Activated B cell treated with CpG ODN at 0.5 μM for 24 hours (primary cell): ENCODE measurements at regions not wholly inside any gene's neighbourhood (a gene's known extent, or its start where the extent isn't known, plus 50 kb on each side); places are given as distances from the start of the nearest gene placed in this dataset.

Experiments used
- ATAC-seq: fragments of 200-7000 bp; cut with Tn5 transposase; one replicate; pipeline ENCODE4 v1.10.0; 2021; ENCODE audit warnings: low read depth, mild to moderate bottlenecking, moderate library complexity
- CTCF ChIA-PET: fragments of 350-600 bp; sonication (Branson Sonifier 250); formaldehyde crosslinking; loops from one replicate; lab custom pipeline; 2021; ENCODE audit warnings: antibody characterized with exemption; lab: Charles Lee
- POLR2A ChIA-PET: fragments of 350-600 bp; sonication (Branson Sonifier 250); formaldehyde crosslinking; loops from one replicate; lab custom pipeline; 2021; ENCODE audit warnings: antibody characterized with exemption; lab: Charles Lee
- DNase-seq: peaks from one replicate; pipeline ENCODE4 v3.0.0; 2022
- H3K27ac Mint-ChIP-seq: one replicate; pipeline ENCODE4 v1.8.0; 2020; ENCODE audit warnings: mixed read lengths
- H3K27me3 Mint-ChIP-seq: one replicate; pipeline ENCODE4 v1.8.0; 2021; ENCODE audit warnings: mixed read lengths
- H3K36me3 Mint-ChIP-seq: one replicate; pipeline ENCODE4 v1.8.0; 2021; ENCODE audit warnings: low read depth, mixed read lengths
- H3K4me1 Mint-ChIP-seq: one replicate; pipeline ENCODE4 v1.8.0; 2021; ENCODE audit warnings: mixed read lengths
- H3K4me3 Mint-ChIP-seq: one replicate; pipeline ENCODE4 v1.8.0; 2020; ENCODE audit warnings: mild to moderate bottlenecking, mixed read lengths
- H3K9me3 Mint-ChIP-seq: one replicate; pipeline ENCODE4 v1.8.0; 2020; ENCODE audit warnings: mixed read lengths
- intact Hi-C: fragments of 100-400 bp; cut with micrococcal nuclease; formaldehyde crosslinking; loops from one replicate; pipeline ENCODE4 v1.15.1; 2024
- TF ChIP-seq, protein P1 (sequence below): fragments of 200-600 bp; IDR thresholded peaks from one replicate; pipeline ENCODE4 v1.8.0; 2022; ENCODE audit warnings: antibody characterized with exemption, mild to moderate bottlenecking

DNA sequence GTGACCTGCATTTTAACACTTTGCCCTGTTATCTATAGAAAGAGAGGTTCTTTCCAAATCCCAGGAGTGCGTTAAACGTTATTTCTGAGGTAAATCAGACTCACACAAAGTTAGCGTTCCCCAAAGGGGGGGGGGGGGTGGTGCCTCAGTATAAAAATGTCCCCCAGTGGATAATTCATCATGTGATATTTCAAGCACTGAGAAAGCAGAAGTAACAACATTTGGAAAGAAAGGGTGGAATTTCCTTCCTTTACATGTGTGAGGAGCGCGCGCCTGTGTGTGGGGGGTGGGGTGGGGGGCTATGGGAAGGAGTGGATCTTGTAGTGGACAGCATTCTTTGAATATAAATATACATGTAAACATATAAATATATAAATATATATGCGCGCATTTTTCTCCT lies 630.9 kb downstream of the NYAP2 start:
- ChIA-PET POLR2A (interaction anchor here (0.7 kb wide), 1 partner anchor 770 kb away, joined by 3 read pairs; no protein-coding TSS in a partner anchor), CTCF (no interaction called here)
- peak overlapping the region; percentile 29 for H3K4me3 Mint-ChIP-seq
- no peak overlapping the region for H3K27ac Mint-ChIP-seq
- H3K4me1 Mint-ChIP-seq: peaks cover 17% of the 10 kb centered on the region
- no peak for ATAC-seq
- no peak for DNase-seq
- H3K36me3 Mint-ChIP-seq: no peaks in the 10 kb centered on the region
- H3K27me3 Mint-ChIP-seq: peaks cover 38% of the 10 kb centered on the region
- intact Hi-C loops: loop anchor here (10.0 kb wide), 1 partner anchor 774 kb away; no protein-coding TSS in a partner anchor
- no peaks in the 10 kb centered on the region for H3K9me3 Mint-ChIP-seq
- TF ChIP-seq, protein P1, sequence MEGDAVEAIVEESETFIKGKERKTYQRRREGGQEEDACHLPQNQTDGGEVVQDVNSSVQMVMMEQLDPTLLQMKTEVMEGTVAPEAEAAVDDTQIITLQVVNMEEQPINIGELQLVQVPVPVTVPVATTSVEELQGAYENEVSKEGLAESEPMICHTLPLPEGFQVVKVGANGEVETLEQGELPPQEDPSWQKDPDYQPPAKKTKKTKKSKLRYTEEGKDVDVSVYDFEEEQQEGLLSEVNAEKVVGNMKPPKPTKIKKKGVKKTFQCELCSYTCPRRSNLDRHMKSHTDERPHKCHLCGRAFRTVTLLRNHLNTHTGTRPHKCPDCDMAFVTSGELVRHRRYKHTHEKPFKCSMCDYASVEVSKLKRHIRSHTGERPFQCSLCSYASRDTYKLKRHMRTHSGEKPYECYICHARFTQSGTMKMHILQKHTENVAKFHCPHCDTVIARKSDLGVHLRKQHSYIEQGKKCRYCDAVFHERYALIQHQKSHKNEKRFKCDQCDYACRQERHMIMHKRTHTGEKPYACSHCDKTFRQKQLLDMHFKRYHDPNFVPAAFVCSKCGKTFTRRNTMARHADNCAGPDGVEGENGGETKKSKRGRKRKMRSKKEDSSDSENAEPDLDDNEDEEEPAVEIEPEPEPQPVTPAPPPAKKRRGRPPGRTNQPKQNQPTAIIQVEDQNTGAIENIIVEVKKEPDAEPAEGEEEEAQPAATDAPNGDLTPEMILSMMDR: no peak

DNA sequence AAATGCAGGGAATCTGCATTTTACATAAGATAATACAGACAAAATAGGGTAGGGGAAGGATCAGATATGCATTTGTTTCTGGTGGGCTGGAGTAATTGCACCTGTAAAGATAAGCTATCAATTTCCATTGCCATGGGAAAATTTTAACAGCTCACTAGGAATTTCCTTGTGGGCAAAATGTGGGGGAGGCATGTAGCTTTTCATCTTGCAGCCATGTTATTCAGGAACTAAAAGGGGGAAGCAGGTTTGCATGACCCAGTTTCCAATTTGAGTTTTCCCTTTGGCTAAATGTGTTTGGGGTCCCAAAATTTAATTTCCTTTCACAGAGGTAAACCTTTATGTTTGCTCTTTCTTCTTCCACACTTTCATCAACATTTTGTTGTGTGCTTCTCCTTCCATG lies 624.4 kb downstream of the NYAP2 start:
- Mint-ChIP-seq H3K27ac (no peak overlapping the region), H3K9me3 (peaks cover 2% of the 10 kb centered on the region), H3K4me3 (no peak overlapping the region), H3K27me3 (peaks cover 5% of the 10 kb centered on the region), H3K4me1 (no peaks in the 10 kb centered on the region), H3K36me3 (no peaks in the 10 kb centered on the region)
- intact Hi-C loops: no loop called here
- TF ChIP-seq, protein P1: no peak
- DNase-seq (no peak), ATAC-seq (no peak)
- ChIA-PET CTCF (no interaction called here), POLR2A (no interaction called here)

DNA sequence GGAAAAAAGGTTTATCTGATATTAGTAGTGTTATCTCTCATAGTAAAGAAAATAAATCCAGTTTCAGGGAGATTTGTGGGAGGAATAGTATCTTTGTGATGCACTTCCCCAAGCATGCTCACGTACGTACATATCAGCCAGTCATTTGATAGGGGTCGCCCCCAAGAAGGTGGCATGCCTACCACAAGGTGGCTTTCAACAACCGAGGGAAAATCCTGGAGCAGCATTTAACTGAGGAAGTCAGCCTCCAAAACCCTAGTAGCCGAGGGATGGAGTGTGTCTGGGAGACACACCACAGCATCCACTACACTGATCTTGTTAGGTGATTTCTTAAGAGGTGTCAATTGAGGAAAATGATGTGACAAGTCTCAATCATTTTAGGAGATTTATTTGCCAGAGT lies 623.9 kb downstream of the NYAP2 start:
- TF ChIP-seq, protein P1: no peak
- ChIA-PET CTCF (no interaction called here), POLR2A (no interaction called here)
- no peak for DNase-seq
- Mint-ChIP-seq H3K27me3 (peaks cover 2% of the 10 kb centered on the region), H3K36me3 (no peaks in the 10 kb centered on the region), H3K4me1 (no peaks in the 10 kb centered on the region), H3K9me3 (peaks cover 3% of the 10 kb centered on the region), H3K4me3 (no peak overlapping the region), H3K27ac (no peak overlapping the region)
- ATAC-seq: no peak
- intact Hi-C loops: no loop called here

DNA sequence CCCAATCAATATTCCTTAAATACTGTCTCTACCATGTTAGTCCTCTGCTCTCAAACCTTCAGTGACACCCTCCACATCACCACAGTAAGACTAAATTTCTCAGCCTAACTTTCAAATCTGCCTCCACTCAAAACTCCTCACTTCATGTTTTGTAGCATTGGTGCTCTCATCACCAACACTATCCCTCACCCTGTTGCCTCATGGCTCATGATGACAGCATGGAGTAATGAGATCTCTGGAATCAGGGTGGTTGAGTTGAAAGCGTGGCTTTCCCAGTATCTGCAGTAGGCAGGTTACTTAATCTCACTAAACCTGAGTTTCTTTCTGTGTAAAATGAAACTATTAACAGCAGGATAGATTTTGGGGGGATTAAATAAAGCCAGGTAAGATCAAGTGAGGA lies 621.4 kb downstream of the NYAP2 start:
- no peak for ATAC-seq
- ChIA-PET POLR2A (no interaction called here), CTCF (no interaction called here)
- Mint-ChIP-seq H3K4me1 (no peaks in the 10 kb centered on the region), H3K27ac (no peak overlapping the region), H3K27me3 (no peaks in the 10 kb centered on the region), H3K36me3 (no peaks in the 10 kb centered on the region), H3K4me3 (no peak overlapping the region), H3K9me3 (peaks cover 5% of the 10 kb centered on the region)
- TF ChIP-seq, protein P1: no peak
- intact Hi-C loops: no loop called here
- DNase-seq: no peak

DNA sequence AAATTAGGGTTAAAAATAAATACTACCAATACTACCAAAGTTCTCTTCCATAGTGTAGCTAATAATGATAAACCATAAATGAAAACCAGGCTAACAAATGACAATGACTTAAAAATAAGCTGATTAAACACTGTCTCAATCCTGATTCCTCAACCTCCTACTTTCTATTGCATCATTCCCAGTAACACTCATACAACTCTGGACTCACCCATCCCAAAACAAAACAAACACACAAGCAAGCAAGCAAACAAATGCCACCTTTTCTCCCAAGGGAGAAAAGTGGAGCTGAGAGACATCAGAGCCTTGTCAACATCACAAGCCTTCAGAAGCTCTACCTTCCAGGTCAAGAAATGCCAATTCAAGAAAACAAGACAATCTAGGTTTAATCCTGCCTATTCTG lies 620.7 kb downstream of the NYAP2 start:
- TF ChIP-seq, protein P1: no peak
- H3K9me3 Mint-ChIP-seq: peaks cover 5% of the 10 kb centered on the region
- no peak for DNase-seq
- no peaks in the 10 kb centered on the region for H3K4me1 Mint-ChIP-seq
- ChIA-PET POLR2A (no interaction called here), CTCF (no interaction called here)
- H3K27ac Mint-ChIP-seq: no peak overlapping the region
- no peak for ATAC-seq
- H3K27me3 Mint-ChIP-seq: no peaks in the 10 kb centered on the region
- intact Hi-C loops: no loop called here
- no peak overlapping the region for H3K4me3 Mint-ChIP-seq
- no peaks in the 10 kb centered on the region for H3K36me3 Mint-ChIP-seq
